ENCODE measurements at regions not wholly inside any gene's neighbourhood (a gene's known extent, or its start where the extent isn't known, plus 50 kb on each side); places are given as distances from the start of the nearest gene placed in this dataset.

DNA sequence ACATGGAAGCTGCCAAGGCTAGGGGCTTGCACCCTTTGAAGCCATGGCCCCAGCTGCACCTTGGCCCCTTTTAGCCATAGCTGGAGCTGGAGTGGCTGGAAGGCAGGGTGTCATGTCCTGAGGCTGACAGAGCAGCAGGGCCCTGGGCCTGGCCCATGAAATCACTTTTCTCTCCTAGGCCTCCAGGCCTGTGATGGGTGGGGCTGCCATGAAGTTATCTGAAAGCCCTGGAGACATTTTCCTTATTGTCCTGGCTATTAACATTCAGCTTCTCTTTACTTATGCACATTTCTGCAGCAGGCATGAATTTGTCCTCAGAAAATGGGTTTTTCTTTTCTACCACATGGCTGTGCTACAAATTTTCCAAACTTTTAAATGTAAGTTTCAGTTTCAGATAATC lies 106.9 kb upstream of the ELMO1 start:
- no peak overlapping the region for H3K27ac Mint-ChIP-seq
- POLR2A ChIA-PET (ENCODE audit: partially characterized antibody) = no interaction called here
- DNase-seq = no peak
- CTCF ChIA-PET (ENCODE audit: partially characterized antibody) = no interaction called here
- H3K4me1 Mint-ChIP-seq = no peaks in the 10 kb centered on the region
- intact Hi-C loops (cut with micrococcal nuclease) = no loop called here
- H3K27me3 Mint-ChIP-seq = peaks cover 5 to 17% of the 10 kb centered on the region in 2 donors
- no peaks in the 10 kb centered on the region for H3K36me3 Mint-ChIP-seq
- H3K9me3 ChIP-seq (ENCODE audit: control insufficient read depth in 1 of 2, low read length in 2 of 2) = no peaks in the 10 kb centered on the region
- no peak overlapping the region for H3K27ac ChIP-seq (ENCODE audit: low read depth, low read length)
- H3K4me1 ChIP-seq (ENCODE audit: insufficient read depth, low read length) = no peaks in the 10 kb centered on the region
- H3K4me3 Mint-ChIP-seq = no peak overlapping the region
- H3K27me3 ChIP-seq (ENCODE audit: insufficient read depth, low read length) = no peaks in the 10 kb centered on the region
- H3K9me3 Mint-ChIP-seq = peaks cover 0 to 3% (median 0%) of the 10 kb centered on the region in 8 donors
- no peaks in the 10 kb centered on the region for H3K36me3 ChIP-seq (ENCODE audit: insufficient read depth, low read length)
- H3K4me3 ChIP-seq (ENCODE audit: low read length in 2 of 2) = no peak overlapping the region

DNA sequence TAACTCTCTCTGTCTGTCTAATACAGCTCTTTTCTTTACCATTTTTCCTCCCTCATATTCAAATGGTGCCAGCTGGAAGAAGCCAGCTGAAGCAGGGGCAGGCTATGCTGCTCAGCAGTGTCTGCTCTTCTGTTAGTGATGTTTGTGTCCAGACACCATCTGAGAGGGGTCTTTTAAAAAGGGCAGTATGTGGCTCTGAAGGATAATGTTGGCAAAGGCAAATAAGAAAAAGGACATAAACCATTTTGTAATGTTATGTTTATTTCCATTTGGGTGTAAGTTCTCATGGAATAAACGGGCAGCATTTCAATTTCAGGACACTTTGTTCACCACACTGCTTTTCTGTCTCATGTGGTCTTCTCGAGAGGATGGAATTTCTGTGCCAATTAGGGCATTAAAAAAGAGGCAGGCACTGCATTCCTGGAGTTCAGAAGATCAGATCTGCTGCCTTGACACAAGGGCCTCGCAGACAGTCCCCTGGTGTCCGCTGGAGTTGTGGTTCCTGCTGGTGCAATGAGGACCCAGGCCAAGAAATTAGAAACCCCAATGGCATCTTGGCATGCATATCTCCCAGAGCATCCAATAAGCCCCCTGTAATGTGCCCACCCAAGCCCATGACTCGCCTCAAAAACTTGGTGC lies 109.0 kb upstream of the ELMO1 start:
- ChIA-PET POLR2A (ENCODE audit: partially characterized antibody) (no interaction called here), CTCF (ENCODE audit: partially characterized antibody) (no interaction called here)
- intact Hi-C loops (cut with micrococcal nuclease) = no loop called here
- Mint-ChIP-seq H3K9me3 (peaks cover 0 to 3% (median 0%) of the 10 kb centered on the region in 8 donors), H3K27ac (no peak overlapping the region), H3K4me1 (no peaks in the 10 kb centered on the region), H3K27me3 (peaks cover 3 to 8% of the 10 kb centered on the region in 2 donors), H3K4me3 (no peak overlapping the region), H3K36me3 (no peaks in the 10 kb centered on the region)
- Histone ChIP-seq H3K36me3 (ENCODE audit: insufficient read depth, low read length) (no peaks in the 10 kb centered on the region), H3K9me3 (ENCODE audit: control insufficient read depth in 1 of 2, low read length in 2 of 2) (no peaks in the 10 kb centered on the region), H3K27me3 (ENCODE audit: insufficient read depth, low read length) (no peaks in the 10 kb centered on the region), H3K4me3 (ENCODE audit: low read length in 2 of 2) (no peak overlapping the region), H3K27ac (ENCODE audit: low read depth, low read length) (no peak overlapping the region), H3K4me1 (ENCODE audit: insufficient read depth, low read length) (no peaks in the 10 kb centered on the region)
- no peak for DNase-seq

DNA sequence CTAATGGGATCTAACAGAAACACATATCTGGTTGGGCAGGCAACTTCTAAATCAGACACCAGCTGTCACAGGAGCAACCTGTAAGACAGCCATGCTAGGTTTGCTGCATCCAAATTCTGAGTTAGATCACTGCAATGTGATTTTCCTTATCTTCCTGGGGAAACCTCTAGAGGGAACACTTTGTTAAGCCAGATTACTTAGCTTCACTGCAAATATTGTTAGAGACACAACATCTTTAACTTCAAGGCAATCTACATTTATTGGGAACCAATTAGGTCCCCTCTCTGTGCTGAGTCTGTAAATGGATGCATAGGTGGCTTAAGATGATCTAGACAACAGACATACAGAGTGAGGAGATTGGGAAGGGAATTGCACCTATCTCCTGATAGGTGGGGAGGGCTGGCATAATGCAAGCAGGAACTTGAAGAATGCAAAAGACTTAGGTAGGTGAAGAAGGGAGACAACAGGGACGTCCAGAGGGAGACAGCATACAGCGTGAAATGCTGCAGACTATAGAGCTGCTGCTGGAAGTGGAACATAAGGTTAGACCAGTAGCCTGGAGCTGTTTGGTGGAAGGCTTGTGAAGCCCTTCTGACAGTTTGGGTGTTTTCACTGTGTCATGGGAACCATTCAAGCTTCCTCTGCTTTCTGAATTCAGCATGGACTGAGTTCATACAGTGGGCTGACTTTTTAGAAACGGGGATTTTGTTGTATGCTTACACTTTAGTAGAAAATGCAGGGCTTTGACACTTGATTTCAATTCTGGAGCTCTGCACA lies 109.8 kb upstream of the ELMO1 start:
- ChIA-PET CTCF (ENCODE audit: partially characterized antibody) (no interaction called here), POLR2A (ENCODE audit: partially characterized antibody) (no interaction called here)
- Mint-ChIP-seq H3K27me3 (peaks cover 7 to 8% of the 10 kb centered on the region in 2 donors), H3K9me3 (peaks cover 0 to 3% (median 0%) of the 10 kb centered on the region in 8 donors), H3K4me3 (no peak overlapping the region), H3K4me1 (no peaks in the 10 kb centered on the region), H3K36me3 (no peaks in the 10 kb centered on the region), H3K27ac (no peak overlapping the region)
- Histone ChIP-seq H3K9me3 (ENCODE audit: control insufficient read depth in 1 of 2, low read length in 2 of 2) (no peaks in the 10 kb centered on the region), H3K4me3 (ENCODE audit: low read length in 2 of 2) (no peak overlapping the region), H3K4me1 (ENCODE audit: insufficient read depth, low read length) (no peaks in the 10 kb centered on the region), H3K36me3 (ENCODE audit: insufficient read depth, low read length) (no peaks in the 10 kb centered on the region), H3K27ac (ENCODE audit: low read depth, low read length) (no peak overlapping the region), H3K27me3 (ENCODE audit: insufficient read depth, low read length) (no peaks in the 10 kb centered on the region)
- DNase-seq = no peak
- intact Hi-C loops (cut with micrococcal nuclease) = no loop called here

DNA sequence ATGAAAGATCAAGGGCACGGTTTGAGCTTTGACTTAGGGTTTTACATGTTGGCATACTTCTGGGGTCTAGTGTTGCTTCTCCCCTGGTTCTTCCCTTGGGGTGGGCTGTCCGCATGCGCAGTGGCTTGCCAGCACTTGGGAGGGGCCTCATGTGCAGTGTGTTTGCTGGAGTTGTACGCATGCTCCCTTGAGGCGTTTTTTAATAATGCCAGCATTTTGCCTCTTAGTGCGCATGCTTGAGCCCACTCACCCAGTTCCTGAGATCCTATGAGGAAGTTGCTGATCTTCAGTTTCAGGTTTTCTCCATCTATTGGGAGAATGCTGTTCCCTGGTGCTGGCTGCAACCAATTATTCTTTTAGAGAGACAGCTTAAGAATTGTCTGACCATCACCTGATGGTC lies 113.4 kb upstream of the GPR141 start:
- H3K4me3 ChIP-seq (ENCODE audit: low read length in 2 of 2) = no peak overlapping the region
- ChIA-PET POLR2A (ENCODE audit: partially characterized antibody) (no interaction called here), CTCF (ENCODE audit: partially characterized antibody) (no interaction called here)
- Mint-ChIP-seq H3K4me3 (no peak overlapping the region), H3K4me1 (no peaks in the 10 kb centered on the region), H3K9me3 (peaks cover 0 to 3% (median 0%) of the 10 kb centered on the region in 8 donors), H3K36me3 (no peaks in the 10 kb centered on the region), H3K27me3 (peaks cover 24 to 25% of the 10 kb centered on the region in 2 donors), H3K27ac (no peak overlapping the region)
- peaks cover 4% of the 10 kb centered on the region for H3K27me3 ChIP-seq (ENCODE audit: insufficient read depth, low read length)
- no peaks in the 10 kb centered on the region for H3K9me3 ChIP-seq (ENCODE audit: control insufficient read depth in 1 of 2, low read length in 2 of 2)
- no peaks in the 10 kb centered on the region for H3K36me3 ChIP-seq (ENCODE audit: insufficient read depth, low read length)
- intact Hi-C loops (cut with micrococcal nuclease) = no loop called here
- no peak overlapping the region for H3K27ac ChIP-seq (ENCODE audit: low read depth, low read length)
- DNase-seq = no peak
- H3K4me1 ChIP-seq (ENCODE audit: insufficient read depth, low read length) = no peaks in the 10 kb centered on the region

DNA sequence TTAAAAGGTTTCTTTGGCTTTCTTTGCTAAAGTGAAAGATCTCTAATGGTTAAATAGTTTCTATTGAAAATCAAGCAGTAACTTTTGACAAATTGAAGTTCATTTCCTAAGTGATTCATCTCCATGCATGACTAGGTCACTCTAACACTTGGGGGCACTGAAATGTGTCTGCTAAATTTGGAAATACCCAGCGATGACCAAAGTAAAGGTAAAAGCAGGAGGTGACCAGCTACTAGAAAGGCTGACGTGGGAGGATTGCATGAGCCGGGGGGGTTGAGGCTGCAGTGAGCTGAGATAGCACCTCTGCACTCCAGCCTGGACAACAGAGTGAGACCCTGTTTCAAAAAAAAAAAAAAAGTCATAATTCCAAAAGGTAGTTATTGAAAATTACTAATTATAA lies 111.8 kb upstream of the GPR141 start:
- H3K4me3 ChIP-seq (ENCODE audit: low read length in 2 of 2) = no peak overlapping the region
- H3K27me3 Mint-ChIP-seq = peaks cover 24 to 25% of the 10 kb centered on the region in 2 donors
- no peaks in the 10 kb centered on the region for H3K9me3 ChIP-seq (ENCODE audit: control insufficient read depth in 1 of 2, low read length in 2 of 2)
- H3K4me1 ChIP-seq (ENCODE audit: insufficient read depth, low read length) = no peaks in the 10 kb centered on the region
- intact Hi-C loops (cut with micrococcal nuclease) = no loop called here
- H3K36me3 Mint-ChIP-seq = no peaks in the 10 kb centered on the region
- H3K36me3 ChIP-seq (ENCODE audit: insufficient read depth, low read length) = no peaks in the 10 kb centered on the region
- H3K27me3 ChIP-seq (ENCODE audit: insufficient read depth, low read length) = peaks cover 4% of the 10 kb centered on the region
- CTCF ChIA-PET (ENCODE audit: partially characterized antibody) = interaction anchor here (0.7 kb wide), 1 partner anchor 36 kb away, joined by 3 read pairs; no protein-coding TSS in a partner anchor
- no peak for DNase-seq
- POLR2A ChIA-PET (ENCODE audit: partially characterized antibody) = interaction anchor here (0.6 kb wide), 1 partner anchor 1870 kb away, joined by 3 read pairs; no protein-coding TSS in a partner anchor
- no peaks in the 10 kb centered on the region for H3K9me3 Mint-ChIP-seq
- H3K4me3 Mint-ChIP-seq = no peak overlapping the region
- no peak overlapping the region for H3K27ac ChIP-seq (ENCODE audit: low read depth, low read length)
- H3K27ac Mint-ChIP-seq = no peak overlapping the region
- H3K4me1 Mint-ChIP-seq = no peaks in the 10 kb centered on the region

DNA sequence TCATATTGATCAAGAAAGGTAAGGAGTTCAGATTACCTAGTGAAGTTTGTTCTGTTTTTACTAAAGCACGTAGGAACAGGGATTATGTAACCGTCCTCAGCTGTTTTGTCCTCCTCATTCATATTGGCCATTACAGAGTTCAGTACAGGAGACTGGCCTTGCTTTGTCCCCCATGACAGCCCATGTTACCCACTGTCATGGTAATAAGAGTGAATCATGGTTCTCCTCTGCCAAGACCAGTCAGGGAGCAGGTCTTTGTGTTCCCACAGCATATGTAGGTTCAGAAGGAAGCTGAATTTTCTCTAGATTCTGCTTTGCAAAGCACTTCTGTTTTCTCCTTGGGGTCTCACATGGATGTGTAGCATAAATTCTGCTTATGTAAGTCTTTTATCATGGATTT lies 106.2 kb upstream of the GPR141 start:
- H3K27ac ChIP-seq (ENCODE audit: low read depth, low read length) = no peak overlapping the region
- DNase-seq = no peak
- ChIA-PET POLR2A (ENCODE audit: partially characterized antibody) (no interaction called here), CTCF (ENCODE audit: partially characterized antibody) (no interaction called here)
- no peak overlapping the region for H3K27ac Mint-ChIP-seq
- H3K4me1 ChIP-seq (ENCODE audit: insufficient read depth, low read length) = no peaks in the 10 kb centered on the region
- H3K4me1 Mint-ChIP-seq = no peaks in the 10 kb centered on the region
- no peaks in the 10 kb centered on the region for H3K36me3 Mint-ChIP-seq
- H3K4me3 ChIP-seq (ENCODE audit: low read length in 2 of 2) = no peak overlapping the region
- intact Hi-C loops (cut with micrococcal nuclease) = no loop called here
- H3K36me3 ChIP-seq (ENCODE audit: insufficient read depth, low read length) = no peaks in the 10 kb centered on the region
- H3K27me3 Mint-ChIP-seq = peaks cover 8 to 14% of the 10 kb centered on the region in 2 donors
- no peaks in the 10 kb centered on the region for H3K9me3 ChIP-seq (ENCODE audit: control insufficient read depth in 1 of 2, low read length in 2 of 2)
- no peaks in the 10 kb centered on the region for H3K27me3 ChIP-seq (ENCODE audit: insufficient read depth, low read length)
- no peaks in the 10 kb centered on the region for H3K9me3 Mint-ChIP-seq
- H3K4me3 Mint-ChIP-seq = no peak overlapping the region

DNA sequence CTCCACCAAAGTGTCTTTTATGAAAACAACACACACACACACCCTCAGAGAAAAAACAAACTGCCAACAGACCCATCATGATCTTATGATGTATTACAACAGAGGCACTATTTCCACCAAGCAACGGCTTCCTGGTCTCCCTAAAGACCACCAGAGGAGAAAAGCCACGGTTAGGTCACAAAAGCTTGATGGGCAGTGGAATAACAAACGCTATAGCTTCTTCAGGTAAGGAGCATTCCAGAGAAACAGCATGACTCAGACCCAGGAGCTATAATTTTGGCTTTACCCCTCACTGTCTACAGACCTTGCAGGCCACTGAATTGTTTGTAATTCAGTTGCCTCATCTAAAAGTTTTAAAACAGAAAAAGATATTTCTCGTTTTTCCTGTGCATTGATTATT lies 105.7 kb upstream of the GPR141 start:
- H3K4me3 ChIP-seq (ENCODE audit: low read length in 2 of 2) = no peak overlapping the region
- no peak overlapping the region for H3K27ac ChIP-seq (ENCODE audit: low read depth, low read length)
- Mint-ChIP-seq H3K4me3 (no peak overlapping the region), H3K4me1 (no peaks in the 10 kb centered on the region), H3K27ac (no peak overlapping the region), H3K36me3 (no peaks in the 10 kb centered on the region), H3K27me3 (peaks cover 8 to 14% of the 10 kb centered on the region in 2 donors), H3K9me3 (no peaks in the 10 kb centered on the region)
- ChIA-PET CTCF (ENCODE audit: partially characterized antibody) (no interaction called here), POLR2A (ENCODE audit: partially characterized antibody) (no interaction called here)
- H3K9me3 ChIP-seq (ENCODE audit: control insufficient read depth in 1 of 2, low read length in 2 of 2) = no peaks in the 10 kb centered on the region
- no peaks in the 10 kb centered on the region for H3K4me1 ChIP-seq (ENCODE audit: insufficient read depth, low read length)
- H3K36me3 ChIP-seq (ENCODE audit: insufficient read depth, low read length) = no peaks in the 10 kb centered on the region
- DNase-seq = no peak
- intact Hi-C loops (cut with micrococcal nuclease) = no loop called here
- H3K27me3 ChIP-seq (ENCODE audit: insufficient read depth, low read length) = no peaks in the 10 kb centered on the region
